ENCODE measurements at regions not wholly inside any gene's neighbourhood (a gene's known extent, or its start where the extent isn't known, plus 50 kb on each side); places are given as distances from the start of the nearest gene placed in this dataset.

DNA sequence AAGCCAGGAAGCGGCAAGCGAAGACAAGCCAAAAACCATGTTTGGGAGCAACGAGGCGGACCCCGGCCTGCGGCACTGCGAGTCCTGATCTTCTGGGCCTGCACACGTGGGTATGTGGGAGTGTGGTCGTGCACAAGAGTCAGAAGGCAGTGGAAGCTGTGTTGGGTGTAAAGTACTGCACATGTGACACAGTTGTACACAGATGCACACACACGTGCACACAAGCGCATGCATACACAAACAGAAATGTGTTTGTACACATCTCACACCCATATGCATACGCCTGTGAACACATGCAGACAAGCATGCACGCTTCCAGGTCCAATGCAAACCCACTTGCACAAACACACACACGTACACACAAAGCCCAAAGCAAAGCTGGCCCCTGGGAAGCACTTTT is 52.6 kb upstream of the SLCO4A1 start:
- no peaks in the 10 kb centered on the region for H4K20me1 ChIP-seq (ENCODE audit: insufficient read depth, low read length, poor library complexity, severe bottlenecking)

DNA sequence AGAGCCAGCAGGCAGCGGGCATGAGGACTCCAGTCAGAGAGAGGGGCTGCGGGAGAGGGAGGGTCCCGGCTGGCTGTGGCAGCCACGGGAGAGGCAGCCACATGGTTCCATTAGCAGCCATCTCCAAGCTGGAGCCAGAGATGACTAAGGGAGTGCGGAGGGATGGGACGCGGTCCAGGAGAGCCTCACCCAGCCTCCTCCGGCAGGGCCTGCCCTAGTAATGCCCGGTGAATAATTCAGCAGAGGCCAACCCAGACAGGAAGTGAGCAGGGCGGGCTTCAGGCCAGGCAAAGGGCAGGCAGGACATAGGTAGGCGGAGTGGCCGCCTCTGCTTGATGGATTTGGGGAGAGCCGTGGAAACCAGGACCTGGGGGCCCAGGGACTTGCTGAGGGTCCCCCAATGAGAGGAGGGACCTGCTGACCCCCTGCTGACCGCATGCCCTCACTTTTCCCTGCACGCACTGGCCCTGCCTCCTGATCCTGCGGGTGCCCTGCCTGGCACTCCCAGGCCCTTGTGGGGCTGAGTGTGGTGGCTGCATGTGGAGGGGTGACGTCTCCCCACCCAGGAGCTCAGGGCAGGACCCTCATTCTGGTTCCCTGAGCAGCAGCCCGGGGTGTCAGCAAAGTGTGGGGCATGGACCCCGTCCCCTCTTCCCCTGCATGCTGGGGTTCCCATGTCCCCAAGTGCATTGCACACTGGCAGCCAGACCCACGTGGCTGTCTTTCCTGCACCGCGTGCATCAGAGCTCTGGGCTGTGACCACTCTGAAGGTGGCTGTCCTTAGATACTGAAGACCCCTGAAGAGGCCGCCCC is 51.8 kb upstream of the SLCO4A1 start:
- Histone ChIP-seq H3K4me1 (ENCODE audit: insufficient read depth, low read length, poor library complexity, severe bottlenecking) (no peaks in the 10 kb centered on the region), H3K79me2 (ENCODE audit: insufficient read depth, low read length) (no peaks in the 10 kb centered on the region), H2AFZ (ENCODE audit: low read length) (no peak overlapping the region), H3K9me3 (ENCODE audit: insufficient read depth, low read depth, low read length) (no peaks in the 10 kb centered on the region), H3F3A (ENCODE audit: low read depth) (no peaks in the 10 kb centered on the region), H3K4me3 (ENCODE audit: low read length, poor library complexity, severe bottlenecking) (no peak overlapping the region), H3K4me2 (ENCODE audit: low read depth, low read length, poor library complexity, severe bottlenecking) (no peak overlapping the region), H3K27me3 (ENCODE audit: insufficient read depth, low read length, poor library complexity, severe bottlenecking) (no peaks in the 10 kb centered on the region), H3K36me3 (ENCODE audit: insufficient read depth, low read length) (no peaks in the 10 kb centered on the region), H3K9ac (ENCODE audit: low read depth, low read length, poor library complexity, severe bottlenecking) (no peak overlapping the region), H3K9me2 (replicated peaks; ENCODE audit: low read depth, low read length) (no peaks in the 10 kb centered on the region), H4K20me1 (ENCODE audit: insufficient read depth, low read length, poor library complexity, severe bottlenecking) (no peaks in the 10 kb centered on the region)
- no peak for TF ChIP-seq CTCF (conservative IDR thresholded peaks at IDR 0.05; ENCODE audit: low read length)
- no peak for TF ChIP-seq EZH2phosphoT487 (IDR thresholded peaks at IDR 0.05; ENCODE audit: borderline replicate concordance)

More for the DNA sequence above, 52.6 kb upstream of the SLCO4A1 start:
- no peaks in the 10 kb centered on the region for H3K4me1 ChIP-seq (ENCODE audit: insufficient read depth, low read length, poor library complexity, severe bottlenecking)
- no peaks in the 10 kb centered on the region for H3K36me3 ChIP-seq (ENCODE audit: insufficient read depth, low read length)
- H3K79me2 ChIP-seq (ENCODE audit: insufficient read depth, low read length) = no peaks in the 10 kb centered on the region
- TF ChIP-seq EZH2phosphoT487 (IDR thresholded peaks at IDR 0.05; ENCODE audit: borderline replicate concordance) = no peak
- TF ChIP-seq CTCF (conservative IDR thresholded peaks at IDR 0.05; ENCODE audit: low read length) = no peak
- H3K9me3 ChIP-seq (ENCODE audit: insufficient read depth, low read depth, low read length) = no peaks in the 10 kb centered on the region
- H3F3A ChIP-seq (ENCODE audit: low read depth) = no peaks in the 10 kb centered on the region
- H3K9ac ChIP-seq (ENCODE audit: low read depth, low read length, poor library complexity, severe bottlenecking) = no peak overlapping the region
- H3K4me3 ChIP-seq (ENCODE audit: low read length, poor library complexity, severe bottlenecking) = no peak overlapping the region
- no peak overlapping the region for H3K4me2 ChIP-seq (ENCODE audit: low read depth, low read length, poor library complexity, severe bottlenecking)
- H2AFZ ChIP-seq (ENCODE audit: low read length) = no peak overlapping the region
- H3K27me3 ChIP-seq (ENCODE audit: insufficient read depth, low read length, poor library complexity, severe bottlenecking) = no peaks in the 10 kb centered on the region
- no peaks in the 10 kb centered on the region for H3K9me2 ChIP-seq (replicated peaks; ENCODE audit: low read depth, low read length)

DNA sequence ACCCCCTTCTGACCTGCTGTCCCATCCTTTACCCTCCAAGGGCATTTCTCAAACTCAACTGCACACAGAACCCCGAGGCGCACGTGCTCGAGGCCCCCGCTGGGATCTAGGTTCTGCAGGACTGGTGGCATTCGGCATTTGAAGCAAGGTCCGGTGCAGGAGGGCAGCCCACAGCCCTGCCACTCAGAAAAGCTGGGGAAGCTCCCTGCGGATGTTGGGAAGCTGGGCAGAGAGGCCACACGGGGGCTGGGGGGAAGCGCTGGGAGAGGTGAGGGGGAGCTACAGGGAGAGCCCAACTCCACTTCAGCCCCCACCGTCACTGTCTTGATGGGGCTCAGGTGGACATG is 51.2 kb upstream of the SLCO4A1 start:
- H3K9ac ChIP-seq (ENCODE audit: low read depth, low read length, poor library complexity, severe bottlenecking) = no peak overlapping the region
- no peaks in the 10 kb centered on the region for H3K27me3 ChIP-seq (ENCODE audit: insufficient read depth, low read length, poor library complexity, severe bottlenecking)
- no peak for TF ChIP-seq CTCF (conservative IDR thresholded peaks at IDR 0.05; ENCODE audit: low read length)
- no peak for TF ChIP-seq EZH2phosphoT487 (IDR thresholded peaks at IDR 0.05; ENCODE audit: borderline replicate concordance)
- no peaks in the 10 kb centered on the region for H4K20me1 ChIP-seq (ENCODE audit: insufficient read depth, low read length, poor library complexity, severe bottlenecking)
- H3K9me3 ChIP-seq (ENCODE audit: insufficient read depth, low read depth, low read length) = no peaks in the 10 kb centered on the region
- H3K79me2 ChIP-seq (ENCODE audit: insufficient read depth, low read length) = no peaks in the 10 kb centered on the region
- no peaks in the 10 kb centered on the region for H3K4me1 ChIP-seq (ENCODE audit: insufficient read depth, low read length, poor library complexity, severe bottlenecking)
- no peaks in the 10 kb centered on the region for H3K9me2 ChIP-seq (replicated peaks; ENCODE audit: low read depth, low read length)
- H3K4me3 ChIP-seq (ENCODE audit: low read length, poor library complexity, severe bottlenecking) = no peak overlapping the region
- H3K36me3 ChIP-seq (ENCODE audit: insufficient read depth, low read length) = no peaks in the 10 kb centered on the region
- H2AFZ ChIP-seq (ENCODE audit: low read length) = no peak overlapping the region
- H3K4me2 ChIP-seq (ENCODE audit: low read depth, low read length, poor library complexity, severe bottlenecking) = no peak overlapping the region
- H3F3A ChIP-seq (ENCODE audit: low read depth) = no peaks in the 10 kb centered on the region
